SK-N-SH treated with all-trans-retinoic acid at 6 μM for 48 hours (cell line): ENCODE measurements at regions not wholly inside any gene's neighbourhood (a gene's known extent, or its start where the extent isn't known, plus 50 kb on each side); places are given as distances from the start of the nearest gene placed in this dataset.

ENCODE experiments used
- ATAC-seq: fragments of 200-7000 bp; cut with Tn5 transposase; 3 replicates; pipeline ENCODE4 v1.9.1; 2020; ENCODE audit warnings: mild to moderate bottlenecking, moderate library complexity
- ARNTL ChIP-seq: fragments of 450-650 bp; formaldehyde crosslinking; IDR thresholded peaks from 2 replicates; pipeline ENCODE4 v1.5.0; 2020; ENCODE audit warnings: low read depth, mild to moderate bottlenecking, moderate library complexity, borderline replicate concordance
- BACH2 ChIP-seq: fragments of 250-450 bp; sonication (Bioruptor Pico); IDR thresholded peaks from 2 replicates; pipeline ENCODE4 v1.9.0; 2021; ENCODE audit warnings: mild to moderate bottlenecking, borderline replicate concordance
- CSDC2 ChIP-seq: fragments of 250-450 bp; sonication (Bioruptor Pico); IDR thresholded peaks from 2 replicates; pipeline ENCODE4 v1.5.0; 2020; ENCODE audit warnings: mild to moderate bottlenecking, moderate library complexity
- ESRRG ChIP-seq: fragments of 250-450 bp; sonication (Bioruptor Pico); IDR thresholded peaks from 2 replicates; pipeline ENCODE4 v1.6.1; 2021; ENCODE audit warnings: mild to moderate bottlenecking
- GLIS3 ChIP-seq: fragments of 250-450 bp; sonication (Bioruptor Pico); IDR thresholded peaks from 2 replicates; pipeline ENCODE4 v1.5.0; 2020; ENCODE audit warnings: mild to moderate bottlenecking, moderate library complexity
- ISL1 ChIP-seq: fragments of 250-450 bp; sonication (Bioruptor Pico); IDR thresholded peaks from 2 replicates; pipeline ENCODE4 v2.1.2; 2022; ENCODE audit warnings: mild to moderate bottlenecking, moderate library complexity
- OSR1 ChIP-seq: fragments of 250-450 bp; sonication (Bioruptor Pico); IDR thresholded peaks from 2 replicates; pipeline ENCODE4 v1.8.0; 2022; ENCODE audit warnings: moderate library complexity, mild to moderate bottlenecking, inconsistent platforms
- PPARA ChIP-seq: fragments of 250-450 bp; sonication (Bioruptor Pico); IDR thresholded peaks from 2 replicates; pipeline ENCODE4 v1.5.0; 2020; ENCODE audit warnings: mild to moderate bottlenecking, borderline replicate concordance
- RARB ChIP-seq: fragments of 250-450 bp; sonication (Bioruptor Pico); IDR thresholded peaks from 2 replicates; pipeline ENCODE4 v1.8.0; 2021; ENCODE audit warnings: mild to moderate bottlenecking, moderate library complexity
- SNAI2 ChIP-seq: fragments of 250-450 bp; sonication (Bioruptor Pico); IDR thresholded peaks from 2 replicates; pipeline ENCODE4 v1.5.0; 2020; ENCODE audit warnings: mild to moderate bottlenecking, moderate library complexity
- TCF4 ChIP-seq: fragments of 250-450 bp; sonication (Bioruptor Pico); IDR thresholded peaks from 2 replicates; pipeline ENCODE4 v1.8.0; 2021; ENCODE audit warnings: mild to moderate bottlenecking, moderate library complexity, borderline replicate concordance
- TOX ChIP-seq: fragments of 250-450 bp; sonication (Bioruptor Pico); IDR thresholded peaks from 2 replicates; pipeline ENCODE4 v1.8.0; 2021; ENCODE audit warnings: mild to moderate bottlenecking, moderate library complexity, borderline replicate concordance
- ZC3H10 ChIP-seq: fragments of 250-450 bp; sonication (Bioruptor Pico); IDR thresholded peaks from 2 replicates; pipeline ENCODE4 v1.5.1; 2021; ENCODE audit warnings: mild to moderate bottlenecking, moderate library complexity
- ZFP3 ChIP-seq: fragments of 250-450 bp; sonication (Bioruptor Pico); IDR thresholded peaks from 2 replicates; pipeline ENCODE4 v1.5.0; 2020; ENCODE audit warnings: mild to moderate bottlenecking, moderate library complexity
- ZFP30 ChIP-seq: fragments of 450-650 bp; formaldehyde crosslinking; IDR thresholded peaks from 2 replicates; pipeline ENCODE4 v1.5.0; 2022; ENCODE audit warnings: mild to moderate bottlenecking, moderate library complexity
- ZNF565 ChIP-seq: fragments of 450-650 bp; formaldehyde crosslinking; conservative IDR thresholded peaks from 2 replicates; pipeline ENCODE4 v1.5.0; 2020; ENCODE audit warnings: low read depth, mild to moderate bottlenecking, moderate library complexity
- ZNF70 ChIP-seq: fragments of 450-650 bp; formaldehyde crosslinking; IDR thresholded peaks from 2 replicates; pipeline ENCODE4 v1.5.0; 2020; ENCODE audit warnings: mild to moderate bottlenecking, moderate library complexity
- ZNF8 ChIP-seq: fragments of 450-650 bp; formaldehyde crosslinking; IDR thresholded peaks from 2 replicates; pipeline ENCODE4 v1.5.0; 2020; ENCODE audit warnings: mild to moderate bottlenecking, moderate library complexity
- TF ChIP-seq, protein P1 (sequence below): fragments of 250-450 bp; sonication (Bioruptor Pico); IDR thresholded peaks from 2 replicates; pipeline ENCODE4 v1.5.1; 2020; ENCODE audit warnings: low read depth, mild to moderate bottlenecking, moderate library complexity
- TF ChIP-seq, protein P2 (sequence below): fragments of 250-450 bp; sonication (Bioruptor Pico); IDR thresholded peaks from 2 replicates; pipeline ENCODE4 v1.8.0; 2020; ENCODE audit warnings: mild to moderate bottlenecking, moderate library complexity, borderline replicate concordance
- TF ChIP-seq, protein P3 (sequence below): fragments of 250-450 bp; sonication (Bioruptor Pico); IDR thresholded peaks from 2 replicates; pipeline ENCODE4 v1.5.0; 2020; ENCODE audit warnings: mild to moderate bottlenecking, moderate library complexity
- TF ChIP-seq, protein P4 (sequence below): fragments of 250-450 bp; sonication (Bioruptor Pico); IDR thresholded peaks from 2 replicates; pipeline ENCODE4 v1.5.1; 2021; ENCODE audit warnings: mild to moderate bottlenecking, moderate library complexity

DNA sequence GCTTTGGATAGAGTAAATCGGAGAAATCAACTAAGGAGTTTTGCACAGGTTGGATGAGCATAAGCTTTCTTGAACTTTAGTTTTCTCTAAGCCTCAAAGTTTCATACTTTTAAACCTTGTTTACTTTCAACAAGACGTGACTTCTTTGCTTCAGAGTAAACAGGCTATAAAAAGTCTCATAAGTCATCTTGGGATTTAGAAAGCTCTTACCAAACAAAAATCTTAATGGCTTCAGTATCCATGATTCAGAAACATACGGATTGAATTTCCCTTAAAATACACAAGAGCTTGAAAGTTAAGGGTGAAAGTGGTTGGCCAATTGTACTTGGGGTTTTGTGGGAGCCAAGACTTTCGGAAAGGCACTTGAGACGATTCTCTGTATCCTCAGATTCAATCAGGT, 270.9 kb upstream of the ANKH start (continued):
- TF ChIP-seq PPARA = no peak
- TF ChIP-seq, protein P1, sequence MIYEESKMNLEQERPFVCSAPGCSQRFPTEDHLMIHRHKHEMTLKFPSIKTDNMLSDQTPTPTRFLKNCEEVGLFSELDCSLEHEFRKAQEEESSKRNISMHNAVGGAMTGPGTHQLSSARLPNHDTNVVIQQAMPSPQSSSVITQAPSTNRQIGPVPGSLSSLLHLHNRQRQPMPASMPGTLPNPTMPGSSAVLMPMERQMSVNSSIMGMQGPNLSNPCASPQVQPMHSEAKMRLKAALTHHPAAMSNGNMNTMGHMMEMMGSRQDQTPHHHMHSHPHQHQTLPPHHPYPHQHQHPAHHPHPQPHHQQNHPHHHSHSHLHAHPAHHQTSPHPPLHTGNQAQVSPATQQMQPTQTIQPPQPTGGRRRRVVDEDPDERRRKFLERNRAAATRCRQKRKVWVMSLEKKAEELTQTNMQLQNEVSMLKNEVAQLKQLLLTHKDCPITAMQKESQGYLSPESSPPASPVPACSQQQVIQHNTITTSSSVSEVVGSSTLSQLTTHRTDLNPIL (CRISPR knock-in tag) = no peak
- TF ChIP-seq ESRRG (CRISPR knock-in tag) = no peak

DNA sequence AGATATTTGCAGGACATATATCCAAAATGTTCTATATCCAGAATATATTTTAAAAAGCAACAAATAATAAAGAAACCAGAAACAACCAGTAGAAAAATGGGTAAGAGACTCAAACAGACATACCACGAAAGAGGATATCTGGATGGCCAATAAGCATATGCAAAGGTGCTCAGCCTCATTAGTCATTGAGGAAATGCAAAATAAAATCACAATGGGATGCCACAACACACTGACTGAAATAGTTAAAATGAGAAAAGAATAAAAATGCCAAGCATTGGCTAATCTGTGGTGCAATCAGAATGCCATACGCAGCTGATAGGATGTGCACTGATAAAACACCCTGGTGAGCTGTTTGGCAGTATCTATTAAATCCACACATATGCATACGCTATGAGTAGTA, 265.8 kb upstream of the ANKH start:
- TF ChIP-seq ZFP3 (CRISPR knock-in tag) (no peak), ISL1 (CRISPR knock-in tag) (no peak), TOX (CRISPR knock-in tag) (no peak), ARNTL (CRISPR knock-in tag) (no peak), PPARA (no peak), ZC3H10 (CRISPR knock-in tag) (no peak), OSR1 (CRISPR knock-in tag) (no peak), ZNF70 (no peak)
- TF ChIP-seq, protein P2, sequence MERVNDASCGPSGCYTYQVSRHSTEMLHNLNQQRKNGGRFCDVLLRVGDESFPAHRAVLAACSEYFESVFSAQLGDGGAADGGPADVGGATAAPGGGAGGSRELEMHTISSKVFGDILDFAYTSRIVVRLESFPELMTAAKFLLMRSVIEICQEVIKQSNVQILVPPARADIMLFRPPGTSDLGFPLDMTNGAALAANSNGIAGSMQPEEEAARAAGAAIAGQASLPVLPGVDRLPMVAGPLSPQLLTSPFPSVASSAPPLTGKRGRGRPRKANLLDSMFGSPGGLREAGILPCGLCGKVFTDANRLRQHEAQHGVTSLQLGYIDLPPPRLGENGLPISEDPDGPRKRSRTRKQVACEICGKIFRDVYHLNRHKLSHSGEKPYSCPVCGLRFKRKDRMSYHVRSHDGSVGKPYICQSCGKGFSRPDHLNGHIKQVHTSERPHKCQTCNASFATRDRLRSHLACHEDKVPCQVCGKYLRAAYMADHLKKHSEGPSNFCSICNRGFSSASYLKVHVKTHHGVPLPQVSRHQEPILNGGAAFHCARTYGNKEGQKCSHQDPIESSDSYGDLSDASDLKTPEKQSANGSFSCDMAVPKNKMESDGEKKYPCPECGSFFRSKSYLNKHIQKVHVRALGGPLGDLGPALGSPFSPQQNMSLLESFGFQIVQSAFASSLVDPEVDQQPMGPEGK (CRISPR knock-in tag) = no peak
- TF ChIP-seq, protein P3, sequence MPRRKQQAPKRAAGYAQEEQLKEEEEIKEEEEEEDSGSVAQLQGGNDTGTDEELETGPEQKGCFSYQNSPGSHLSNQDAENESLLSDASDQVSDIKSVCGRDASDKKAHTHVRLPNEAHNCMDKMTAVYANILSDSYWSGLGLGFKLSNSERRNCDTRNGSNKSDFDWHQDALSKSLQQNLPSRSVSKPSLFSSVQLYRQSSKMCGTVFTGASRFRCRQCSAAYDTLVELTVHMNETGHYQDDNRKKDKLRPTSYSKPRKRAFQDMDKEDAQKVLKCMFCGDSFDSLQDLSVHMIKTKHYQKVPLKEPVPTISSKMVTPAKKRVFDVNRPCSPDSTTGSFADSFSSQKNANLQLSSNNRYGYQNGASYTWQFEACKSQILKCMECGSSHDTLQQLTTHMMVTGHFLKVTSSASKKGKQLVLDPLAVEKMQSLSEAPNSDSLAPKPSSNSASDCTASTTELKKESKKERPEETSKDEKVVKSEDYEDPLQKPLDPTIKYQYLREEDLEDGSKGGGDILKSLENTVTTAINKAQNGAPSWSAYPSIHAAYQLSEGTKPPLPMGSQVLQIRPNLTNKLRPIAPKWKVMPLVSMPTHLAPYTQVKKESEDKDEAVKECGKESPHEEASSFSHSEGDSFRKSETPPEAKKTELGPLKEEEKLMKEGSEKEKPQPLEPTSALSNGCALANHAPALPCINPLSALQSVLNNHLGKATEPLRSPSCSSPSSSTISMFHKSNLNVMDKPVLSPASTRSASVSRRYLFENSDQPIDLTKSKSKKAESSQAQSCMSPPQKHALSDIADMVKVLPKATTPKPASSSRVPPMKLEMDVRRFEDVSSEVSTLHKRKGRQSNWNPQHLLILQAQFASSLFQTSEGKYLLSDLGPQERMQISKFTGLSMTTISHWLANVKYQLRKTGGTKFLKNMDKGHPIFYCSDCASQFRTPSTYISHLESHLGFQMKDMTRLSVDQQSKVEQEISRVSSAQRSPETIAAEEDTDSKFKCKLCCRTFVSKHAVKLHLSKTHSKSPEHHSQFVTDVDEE = no peak
- ATAC-seq = no peak

DNA sequence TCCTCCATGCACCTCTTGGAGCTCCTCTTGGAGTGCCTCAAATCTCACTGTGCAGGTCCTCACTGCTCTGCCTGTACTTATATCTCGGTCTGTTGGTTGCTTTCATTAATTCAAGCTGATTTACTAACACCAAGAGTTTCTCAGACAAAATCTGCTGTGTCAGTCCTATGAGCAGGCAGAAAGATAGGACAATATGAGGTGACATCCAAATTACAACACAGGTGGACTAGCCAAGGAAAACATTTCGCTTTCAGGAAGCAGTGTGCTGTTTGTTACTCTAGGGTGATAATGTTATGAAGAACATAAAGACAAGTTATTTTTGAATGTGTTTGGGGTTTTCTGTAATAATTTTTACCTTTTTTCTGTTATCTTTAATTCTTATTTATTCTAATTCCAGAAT, 264.1 kb upstream of the ANKH start:
- ATAC-seq = no peak
- TF ChIP-seq PPARA = no peak
- TF ChIP-seq TOX (CRISPR knock-in tag) = no peak
- no peak for TF ChIP-seq SNAI2 (CRISPR knock-in tag)
- TF ChIP-seq ZNF8 = no peak
- TF ChIP-seq OSR1 (CRISPR knock-in tag) = no peak
- no peak for TF ChIP-seq ZC3H10 (CRISPR knock-in tag)
- no peak for TF ChIP-seq GLIS3 (CRISPR knock-in tag)
- TF ChIP-seq, protein P4, sequence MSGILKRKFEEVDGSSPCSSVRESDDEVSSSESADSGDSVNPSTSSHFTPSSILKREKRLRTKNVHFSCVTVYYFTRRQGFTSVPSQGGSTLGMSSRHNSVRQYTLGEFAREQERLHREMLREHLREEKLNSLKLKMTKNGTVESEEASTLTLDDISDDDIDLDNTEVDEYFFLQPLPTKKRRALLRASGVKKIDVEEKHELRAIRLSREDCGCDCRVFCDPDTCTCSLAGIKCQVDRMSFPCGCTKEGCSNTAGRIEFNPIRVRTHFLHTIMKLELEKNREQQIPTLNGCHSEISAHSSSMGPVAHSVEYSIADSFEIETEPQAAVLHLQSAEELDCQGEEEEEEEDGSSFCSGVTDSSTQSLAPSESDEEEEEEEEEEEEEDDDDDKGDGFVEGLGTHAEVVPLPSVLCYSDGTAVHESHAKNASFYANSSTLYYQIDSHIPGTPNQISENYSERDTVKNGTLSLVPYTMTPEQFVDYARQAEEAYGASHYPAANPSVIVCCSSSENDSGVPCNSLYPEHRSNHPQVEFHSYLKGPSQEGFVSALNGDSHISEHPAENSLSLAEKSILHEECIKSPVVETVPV (CRISPR knock-in tag) = no peak
- no peak for TF ChIP-seq CSDC2 (CRISPR knock-in tag)
- no peak for TF ChIP-seq ESRRG (CRISPR knock-in tag)
- TF ChIP-seq BACH2 = no peak
- no peak for TF ChIP-seq ZFP30 (CRISPR knock-in tag)
- TF ChIP-seq ZNF565 (CRISPR knock-in tag) = no peak
- TF ChIP-seq, protein P2 (CRISPR knock-in tag) = no peak
- no peak for TF ChIP-seq RARB (CRISPR knock-in tag)
- TF ChIP-seq ARNTL (CRISPR knock-in tag) = no peak
- TF ChIP-seq, protein P3 = no peak
- no peak for TF ChIP-seq ZFP3 (CRISPR knock-in tag)
- TF ChIP-seq ZNF70 = no peak
- no peak for TF ChIP-seq TCF4 (CRISPR knock-in tag)
